ENCODE measurements at regions not wholly inside any gene's neighbourhood (a gene's known extent, or its start where the extent isn't known, plus 50 kb on each side); places are given as distances from the start of the nearest gene placed in this dataset.

DNA sequence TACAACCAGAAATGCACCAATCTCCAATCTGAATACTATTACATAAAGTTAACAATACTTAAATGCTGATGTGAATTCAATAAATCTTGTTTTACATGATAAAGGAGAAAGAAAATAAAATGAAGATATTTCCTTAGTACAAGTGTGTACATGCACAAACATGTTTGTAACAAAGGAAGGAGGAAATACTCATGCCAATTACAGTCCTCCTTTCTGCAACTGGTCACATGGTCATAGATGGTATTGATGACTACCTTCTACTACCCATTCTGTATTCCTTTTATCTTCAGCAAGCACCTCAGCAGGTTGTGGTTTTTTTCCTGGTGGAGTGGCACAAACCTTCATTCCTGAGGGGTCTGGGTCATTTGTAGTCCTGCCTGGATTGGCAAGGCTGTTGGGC is 214.2 kb upstream of the GUCY1A2 start:
- H3K4me1 ChIP-seq, result no peaks in the 10 kb centered on the region
- H3K36me3 ChIP-seq, result no peaks in the 10 kb centered on the region
- TF ChIP-seq CTCF (IDR thresholded peaks at IDR 0.05; ENCODE audit: low read depth, low read length), result no peak
- no peaks in the 10 kb centered on the region for H3K27me3 ChIP-seq
- DNase-seq, result no peak
- H3K9me3 ChIP-seq, result no peaks in the 10 kb centered on the region
- H3K4me3 ChIP-seq (ENCODE audit: low read depth, low read length), result no peak overlapping the region

DNA sequence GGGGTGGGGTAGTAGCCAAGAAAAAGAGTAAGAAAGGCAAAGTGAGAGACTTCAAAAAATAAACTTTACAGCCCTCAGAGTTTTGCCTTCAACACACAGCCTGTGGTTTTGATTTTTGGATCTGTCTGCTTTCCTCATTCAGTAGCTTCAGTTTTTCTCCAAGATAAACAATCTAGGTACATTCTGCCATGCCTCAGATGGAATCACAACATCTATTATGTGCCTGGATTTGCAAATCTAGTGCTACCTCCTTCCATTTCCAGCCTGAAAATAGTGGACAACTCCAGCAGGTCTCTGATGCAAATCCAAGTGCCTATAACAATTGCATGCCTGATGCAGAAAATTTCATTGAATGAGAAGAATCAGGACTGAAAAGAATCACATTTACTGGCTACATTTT is 206.6 kb upstream of the GUCY1A2 start:
- no peak for TF ChIP-seq CTCF (IDR thresholded peaks at IDR 0.05; ENCODE audit: low read depth, low read length)
- no peak for DNase-seq

DNA sequence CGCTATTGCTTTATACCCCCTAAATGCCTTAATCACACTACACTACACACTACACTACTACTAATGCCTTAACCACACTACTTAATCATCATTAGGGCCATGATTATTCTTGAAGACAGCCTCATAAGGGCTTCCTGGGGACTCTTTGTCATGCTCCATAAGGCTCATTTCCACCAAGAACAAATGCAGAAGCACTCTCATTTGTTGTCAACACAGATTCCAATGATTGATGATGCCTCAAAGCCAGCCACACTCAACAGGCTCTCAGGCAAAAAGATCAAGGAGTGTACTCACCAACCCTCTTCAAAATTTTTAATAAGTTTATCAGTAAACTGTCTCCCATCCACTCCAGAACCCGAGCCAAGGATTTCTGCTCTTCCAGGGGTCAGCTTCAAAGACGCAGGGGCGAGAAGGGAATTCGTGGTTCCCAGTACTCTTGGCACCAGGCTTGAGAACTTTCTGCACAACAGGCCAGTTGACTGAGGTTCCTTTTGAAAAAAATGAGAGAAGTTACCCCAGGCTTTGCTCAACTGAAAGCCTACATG is 204.7 kb upstream of the GUCY1A2 start:
- DNase-seq, result no peak
- no peaks in the 10 kb centered on the region for H3K4me1 ChIP-seq
- H3K27me3 ChIP-seq, result no peaks in the 10 kb centered on the region
- no peaks in the 10 kb centered on the region for H3K36me3 ChIP-seq
- no peaks in the 10 kb centered on the region for H3K9me3 ChIP-seq
- TF ChIP-seq CTCF (IDR thresholded peaks at IDR 0.05; ENCODE audit: low read depth, low read length), result no peak
- no peak overlapping the region for H3K4me3 ChIP-seq (ENCODE audit: low read depth, low read length)

More for the DNA sequence above, 206.6 kb upstream of the GUCY1A2 start:
- H3K27me3 ChIP-seq, result no peaks in the 10 kb centered on the region
- no peaks in the 10 kb centered on the region for H3K9me3 ChIP-seq
- no peak overlapping the region for H3K4me3 ChIP-seq (ENCODE audit: low read depth, low read length)
- no peaks in the 10 kb centered on the region for H3K4me1 ChIP-seq
- H3K36me3 ChIP-seq, result no peaks in the 10 kb centered on the region

- TF ChIP-seq CTCF (IDR thresholded peaks at IDR 0.05; ENCODE audit: low read depth, low read length), result no peak
- no peak overlapping the region for H3K4me3 ChIP-seq (ENCODE audit: low read depth, low read length)
- no peak for DNase-seq
- no peaks in the 10 kb centered on the region for H3K9me3 ChIP-seq
- H3K4me1 ChIP-seq, result no peaks in the 10 kb centered on the region
- no peaks in the 10 kb centered on the region for H3K36me3 ChIP-seq
- H3K27me3 ChIP-seq, result no peaks in the 10 kb centered on the region
Measured at GRCh38 chr11:107222431-107222830, 204.2 kb upstream of the GUCY1A2 start.

- Histone ChIP-seq H3K9me3 (no peaks in the 10 kb centered on the region), H3K4me1 (no peaks in the 10 kb centered on the region), H3K27me3 (no peaks in the 10 kb centered on the region), H3K4me3 (ENCODE audit: low read depth, low read length) (no peak overlapping the region), H3K36me3 (no peaks in the 10 kb centered on the region)
- no peak for TF ChIP-seq CTCF (IDR thresholded peaks at IDR 0.05; ENCODE audit: low read depth, low read length)
- DNase-seq, result no peak
Measured at GRCh38 chr11:107221748-107222285, 203.5 kb upstream of the GUCY1A2 start.

DNA sequence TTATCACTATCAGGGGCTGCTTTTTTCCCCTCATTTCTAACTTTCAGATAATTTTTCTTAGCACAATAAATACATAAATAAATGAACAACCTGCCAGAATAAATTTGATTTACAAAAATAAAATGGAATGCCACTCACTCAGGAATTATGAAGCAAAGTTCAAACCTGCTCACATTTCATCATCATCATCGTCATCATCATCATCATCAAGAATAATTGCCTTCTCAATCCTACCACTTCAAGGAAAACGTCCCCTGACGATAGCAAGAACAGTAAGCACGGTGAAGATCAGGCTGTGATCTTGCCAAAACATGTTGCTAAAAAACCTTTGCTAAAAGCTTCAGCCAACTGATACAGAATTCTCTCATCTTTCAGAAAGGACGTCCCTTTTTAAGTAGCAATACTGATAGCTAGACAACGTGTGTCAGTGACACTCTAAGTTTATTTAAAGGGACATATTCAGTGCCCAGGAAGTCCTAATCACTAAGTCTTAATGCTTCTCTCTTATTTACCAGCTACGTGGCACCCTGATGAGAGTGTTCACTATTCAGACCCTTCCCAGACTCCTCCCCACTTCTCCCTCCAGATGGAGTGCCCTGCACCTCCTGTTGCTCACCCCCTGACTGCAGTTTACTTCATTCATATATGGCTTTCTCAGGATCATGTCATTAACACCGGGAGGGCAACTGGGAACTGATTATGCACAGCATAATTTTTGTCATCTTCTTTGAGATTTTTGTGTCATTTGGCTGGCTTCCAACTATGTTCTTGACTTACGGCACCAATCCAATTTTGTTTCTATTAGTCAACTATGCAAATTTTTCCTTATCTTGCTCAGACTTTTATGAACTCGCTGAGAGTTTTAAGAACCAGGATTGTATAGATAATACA is 200.1 kb upstream of the GUCY1A2 start:
- no peak for TF ChIP-seq CTCF (IDR thresholded peaks at IDR 0.05; ENCODE audit: low read depth, low read length)
- H3K9me3 ChIP-seq, result no peaks in the 10 kb centered on the region
- no peaks in the 10 kb centered on the region for H3K27me3 ChIP-seq
- H3K4me1 ChIP-seq, result no peaks in the 10 kb centered on the region
- no peak for DNase-seq
- no peaks in the 10 kb centered on the region for H3K36me3 ChIP-seq
- no peak overlapping the region for H3K4me3 ChIP-seq (ENCODE audit: low read depth, low read length)
